ENCODE measurements at regions not wholly inside any gene's neighbourhood (a gene's known extent, or its start where the extent isn't known, plus 50 kb on each side); places are given as distances from the start of the nearest gene placed in this dataset.

DNA sequence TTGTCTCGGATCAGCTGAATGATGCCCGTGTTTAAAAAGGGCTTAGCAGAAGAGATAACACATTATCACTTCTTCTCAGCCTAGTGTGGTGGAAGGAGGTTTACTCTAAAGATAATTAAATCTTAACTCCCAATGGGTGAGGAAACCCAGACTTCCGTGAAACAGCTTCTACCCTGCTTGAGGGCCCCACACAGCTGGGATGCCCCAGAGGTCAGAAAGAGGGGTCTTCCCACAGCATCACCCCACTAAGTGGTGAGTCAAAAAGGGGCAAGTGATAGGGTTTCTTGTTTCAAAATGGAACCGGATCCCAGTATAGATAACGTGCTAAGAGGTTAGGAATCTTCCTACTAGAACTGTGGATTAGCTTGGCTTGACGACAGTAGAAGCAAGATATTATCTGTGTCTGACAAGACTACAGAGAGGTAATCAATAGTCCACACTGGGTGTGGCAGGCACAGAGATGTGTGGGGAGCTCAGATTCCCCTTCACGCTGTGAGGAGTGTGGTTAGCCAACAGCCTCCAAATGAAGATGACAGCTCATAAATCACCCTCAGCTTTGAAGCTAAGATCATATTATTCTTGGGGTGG, 129.6 kb upstream of the COPS8 start:
- DNase-seq (ENCODE audit: low spot score): no peak

DNA sequence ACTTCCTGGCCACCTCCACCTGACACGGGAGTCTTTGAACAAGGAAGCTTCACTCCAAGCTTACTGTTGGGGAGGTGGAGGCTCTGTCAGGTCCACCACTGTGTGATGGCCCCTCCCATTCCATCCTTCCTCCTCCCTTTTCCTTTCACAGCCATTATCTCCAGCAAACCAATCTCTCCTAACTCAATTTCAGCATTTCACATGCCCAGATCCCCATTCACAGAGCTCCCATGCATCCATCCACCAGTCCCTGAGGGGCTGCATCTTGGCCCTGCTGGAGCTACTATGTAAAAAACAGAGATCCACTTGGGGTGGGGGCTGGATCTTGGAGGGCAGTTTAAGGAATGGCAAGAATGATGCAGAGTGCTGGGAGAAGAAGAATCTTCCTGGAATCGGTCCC, 129.0 kb upstream of the COPS8 start:
- DNase-seq (ENCODE audit: low spot score): no peak

DNA sequence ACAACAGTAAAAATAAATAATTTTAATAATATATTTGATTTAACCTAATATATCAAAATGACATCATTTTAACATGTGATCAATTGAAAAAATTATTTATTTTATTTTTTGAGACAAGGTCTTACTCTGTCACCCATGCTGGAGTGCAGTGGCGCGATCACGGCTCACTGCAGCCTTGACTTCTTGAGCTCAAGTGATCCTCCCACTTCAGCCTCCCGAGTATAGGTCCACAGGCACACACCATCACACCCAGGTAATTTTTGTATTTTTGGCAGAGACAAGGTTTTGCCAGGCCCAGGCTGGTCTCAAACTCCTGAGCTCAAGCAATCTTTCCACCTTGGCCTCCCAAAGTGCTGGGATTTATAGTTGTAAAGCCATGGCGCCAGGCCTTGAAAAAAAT, 126.7 kb upstream of the COPS8 start:
- DNase-seq (ENCODE audit: low spot score): no peak

DNA sequence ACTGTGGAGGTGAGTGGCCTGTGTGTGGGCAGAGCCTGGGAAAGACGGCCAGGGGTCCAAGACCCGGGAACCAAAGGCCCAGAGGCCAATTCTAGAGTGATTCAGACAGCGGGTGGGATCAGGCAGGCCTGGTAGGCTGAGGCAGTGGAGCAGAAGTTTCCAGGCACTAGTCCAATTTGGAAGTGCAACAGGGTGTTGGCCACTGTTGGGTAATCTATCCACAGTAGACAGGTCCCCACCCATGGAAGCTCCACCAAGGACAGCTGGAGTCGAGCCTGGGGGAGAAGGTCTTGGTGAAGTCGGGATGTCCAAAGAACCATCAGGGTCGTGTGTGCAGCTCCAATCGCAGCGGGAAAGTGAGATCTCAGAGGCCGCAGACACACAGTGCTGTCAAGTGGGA, 125.8 kb upstream of the COPS8 start:
- no peak for DNase-seq (ENCODE audit: low spot score)

DNA sequence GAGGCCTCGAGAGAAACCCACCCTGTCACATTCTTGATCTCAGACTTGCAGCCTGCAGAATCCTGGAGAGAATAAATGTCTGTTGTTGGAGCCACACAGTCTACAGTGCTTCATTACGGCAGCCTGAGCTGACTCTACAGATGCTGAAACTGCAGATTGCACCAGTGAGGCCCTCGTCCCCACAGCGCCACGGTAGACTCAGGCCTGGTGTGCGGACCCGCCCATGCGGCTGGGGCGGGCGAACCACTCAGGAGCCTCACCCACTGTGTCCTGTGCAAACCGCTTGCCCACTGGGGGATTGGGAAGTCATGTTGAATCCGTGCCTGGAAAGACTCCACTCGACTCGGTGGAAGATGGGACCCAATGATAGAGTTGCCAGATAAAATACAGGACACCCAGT, 125.2 kb upstream of the COPS8 start:
- DNase-seq (ENCODE audit: low spot score): no peak

DNA sequence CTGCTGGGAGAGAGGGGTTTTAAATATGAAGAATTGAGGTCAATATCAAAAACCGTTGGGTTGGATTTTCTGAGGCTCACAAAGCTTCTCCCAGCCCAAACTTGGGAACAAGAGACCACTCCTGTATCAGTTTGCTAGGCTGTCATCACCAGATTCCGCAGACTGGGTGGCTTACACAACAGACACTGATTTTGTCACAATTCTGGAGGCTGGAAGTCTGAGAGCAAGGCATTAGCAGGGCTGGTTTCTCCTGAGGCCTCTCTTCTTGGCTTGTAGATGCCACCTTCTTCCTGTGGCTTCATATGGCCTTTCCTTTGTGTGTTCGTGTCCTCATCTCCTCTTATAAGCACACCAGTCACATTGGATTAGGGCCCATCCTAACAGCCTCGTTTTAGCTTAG, 122.9 kb upstream of the COPS8 start:
- no peak for DNase-seq (ENCODE audit: low spot score)

DNA sequence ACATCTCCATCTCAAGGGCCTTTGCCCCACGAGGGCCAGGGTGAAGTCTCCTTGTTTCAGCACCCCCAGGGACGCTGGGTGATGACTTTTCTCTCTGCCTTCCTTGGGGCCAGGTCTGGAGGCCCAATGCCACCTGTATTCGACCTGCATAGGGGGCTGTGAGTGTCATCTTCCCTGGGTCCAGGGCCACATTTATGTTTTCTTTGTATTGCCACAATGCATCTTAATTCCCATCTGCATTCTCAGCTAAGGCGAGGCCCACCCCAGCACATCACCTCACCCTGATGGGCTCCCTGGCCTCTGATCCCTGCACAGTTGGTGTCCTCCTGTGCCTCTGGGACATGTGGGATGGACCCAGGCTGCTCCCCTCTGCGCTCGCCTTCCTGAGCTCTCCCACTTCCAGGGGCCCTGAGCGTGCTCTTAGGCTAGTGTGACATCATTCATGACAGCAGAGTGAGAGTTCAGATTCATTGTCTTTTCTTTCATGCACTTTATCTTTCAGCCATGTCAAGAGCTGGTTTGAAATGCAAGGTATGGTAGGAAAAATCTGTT, 122.0 kb upstream of the COPS8 start:
- no peak for DNase-seq (ENCODE audit: low spot score)

DNA sequence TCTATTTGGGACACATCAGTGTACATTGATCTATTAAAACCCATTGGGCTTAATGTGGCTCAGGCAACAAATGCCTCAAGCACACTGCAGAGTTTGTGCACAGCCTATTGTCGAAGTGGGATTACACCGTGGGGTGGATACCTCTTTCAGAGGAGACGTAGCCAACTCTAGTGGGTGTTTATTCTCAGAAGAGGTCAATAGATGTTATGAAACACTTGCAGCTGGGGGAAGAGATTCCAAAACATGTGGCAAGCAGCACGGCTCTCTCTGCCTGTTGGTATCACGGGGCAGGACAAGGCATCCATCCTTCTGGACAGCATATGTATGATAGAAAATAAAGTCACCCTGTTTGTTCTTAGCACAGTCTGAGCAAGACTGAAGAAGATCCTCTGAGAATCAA, 121.4 kb upstream of the COPS8 start:
- DNase-seq (ENCODE audit: low spot score): no peak

DNA sequence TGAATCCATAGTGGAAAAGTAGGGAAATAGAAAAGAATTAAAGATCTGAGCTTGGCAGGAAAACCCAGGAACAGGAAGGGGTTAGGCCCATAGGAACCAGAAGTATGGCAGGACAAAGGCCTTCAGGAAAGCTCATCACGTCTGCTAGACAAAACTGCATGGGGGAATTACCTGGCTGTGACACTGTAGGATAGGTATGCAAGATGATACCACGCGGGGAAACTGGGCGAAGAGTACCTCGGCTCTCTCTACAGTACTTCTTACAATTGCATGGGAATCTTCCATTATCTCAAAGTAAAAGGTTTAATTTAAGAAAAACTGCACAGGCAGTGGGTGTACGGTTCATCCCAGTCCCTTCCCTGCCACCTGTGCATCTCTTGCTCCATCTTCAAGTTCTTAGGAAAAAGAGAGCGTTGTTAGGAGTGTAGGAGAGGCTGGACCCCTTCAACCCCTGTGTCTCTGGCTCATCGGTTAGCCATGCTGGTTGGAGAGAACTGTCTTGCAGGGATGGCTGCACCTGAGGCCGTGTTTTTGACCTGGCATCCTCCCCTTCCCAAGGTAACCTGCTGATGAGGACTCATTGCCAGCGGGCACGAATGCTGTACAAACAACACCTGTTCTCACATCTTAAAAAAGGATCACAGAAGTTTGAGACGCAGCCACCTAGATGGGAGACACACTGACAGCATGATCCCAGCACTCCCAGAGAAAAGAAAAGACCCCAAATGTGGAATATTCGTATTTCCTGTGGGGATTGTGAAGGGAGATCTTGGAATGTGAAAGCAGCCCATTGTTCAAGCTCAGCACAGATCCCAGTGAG, 120.5 kb upstream of the COPS8 start:
- no peak for DNase-seq (ENCODE audit: low spot score)

DNA sequence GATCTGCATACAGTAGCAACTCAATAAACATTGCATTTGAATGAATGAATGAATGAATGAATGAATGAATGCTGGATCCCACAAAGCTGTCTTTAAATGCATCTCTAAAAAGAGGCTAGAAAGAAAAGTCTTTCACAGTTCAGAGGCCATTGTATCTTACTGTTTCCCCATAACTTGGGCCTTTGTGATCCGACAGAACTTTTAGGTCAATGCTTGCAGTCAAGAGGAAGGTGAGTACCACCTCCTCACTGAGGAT, 119.9 kb upstream of the COPS8 start:
- no peak for DNase-seq (ENCODE audit: low spot score)

DNA sequence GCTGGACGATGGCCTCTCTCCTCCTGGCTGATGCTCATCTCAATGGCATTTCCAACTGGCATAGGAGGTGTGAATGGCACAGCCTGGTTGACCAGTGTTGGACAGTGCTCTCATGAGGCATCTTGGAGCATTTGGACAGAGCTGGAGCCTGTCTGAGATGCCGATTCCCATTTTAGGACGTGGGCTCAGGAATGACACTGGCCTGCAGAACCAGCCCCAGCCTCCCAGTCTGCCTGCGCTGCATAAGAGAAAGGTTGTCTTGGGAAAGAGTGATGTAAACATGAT, 118.2 kb upstream of the COPS8 start:
- no peak for DNase-seq (ENCODE audit: low spot score)

DNA sequence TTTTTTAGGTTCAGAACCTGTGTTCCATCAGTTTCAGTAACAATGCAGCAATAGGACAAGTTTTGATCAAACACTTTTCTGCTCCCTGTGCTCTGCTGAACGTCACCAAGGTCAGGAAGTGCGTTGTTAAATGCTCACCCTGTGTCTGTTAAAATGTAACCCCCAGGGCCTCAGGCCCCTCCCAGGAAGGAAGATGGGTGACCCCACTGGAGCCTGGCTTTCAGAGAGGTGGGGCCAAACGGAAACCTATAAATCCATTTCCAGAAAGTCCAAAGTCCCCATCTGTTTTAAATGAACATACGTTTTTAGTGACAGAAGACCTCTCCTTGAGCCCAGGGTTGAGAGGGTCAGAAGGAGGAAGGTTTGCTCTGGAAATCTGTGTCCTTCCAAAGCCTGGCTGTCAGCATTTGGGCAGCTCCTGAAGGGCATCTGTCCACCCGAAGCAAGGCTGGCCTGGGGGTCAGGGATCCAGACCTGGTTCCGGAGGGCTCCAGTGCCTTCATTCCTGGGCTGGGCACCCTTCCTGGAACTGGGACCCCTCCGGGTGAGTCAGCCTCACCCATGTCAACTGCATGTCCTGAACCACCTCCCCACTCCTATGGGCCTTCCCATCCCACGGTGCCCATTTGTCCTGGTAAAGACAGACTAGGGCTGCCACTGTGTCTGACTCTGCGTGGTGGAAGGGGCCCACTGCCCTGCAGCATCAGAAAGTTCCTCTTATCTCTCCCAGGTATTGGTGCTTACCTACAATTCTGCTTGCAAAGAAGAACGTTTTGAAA, 117.4 kb upstream of the COPS8 start:
- DNase-seq (ENCODE audit: low spot score): no peak

DNA sequence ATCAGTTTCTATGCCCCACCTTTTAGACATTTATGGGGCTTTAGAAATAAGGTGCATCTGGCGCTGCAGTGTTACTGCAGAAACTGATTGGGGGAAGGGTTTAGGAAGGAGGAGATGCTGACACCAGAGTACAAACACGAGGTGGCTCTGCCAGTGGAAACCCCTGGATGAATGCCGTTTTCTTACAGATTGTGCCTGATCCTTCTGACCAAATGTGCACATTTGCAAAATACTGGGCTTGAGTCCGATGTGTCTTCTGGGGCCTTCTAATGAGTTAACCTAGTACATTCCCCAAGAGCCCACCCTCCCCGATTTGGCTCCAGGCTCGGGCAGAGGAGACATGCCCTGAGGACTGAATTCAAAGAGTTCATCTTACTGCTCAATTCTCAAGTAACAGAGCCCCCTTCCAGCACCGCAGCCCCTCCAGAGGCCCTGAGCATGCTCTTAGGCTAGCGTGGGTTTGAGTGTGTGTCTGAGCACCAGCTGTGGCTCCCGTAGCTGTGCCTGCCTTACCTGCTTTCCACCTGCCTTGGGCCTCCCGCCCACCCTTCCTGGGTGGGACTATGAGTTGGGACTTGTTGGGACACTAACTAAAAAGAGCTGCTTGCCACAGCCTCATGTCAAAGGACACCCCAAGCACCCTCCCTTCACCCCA, 116.7 kb upstream of the COPS8 start:
- no peak for DNase-seq (ENCODE audit: low spot score)

DNA sequence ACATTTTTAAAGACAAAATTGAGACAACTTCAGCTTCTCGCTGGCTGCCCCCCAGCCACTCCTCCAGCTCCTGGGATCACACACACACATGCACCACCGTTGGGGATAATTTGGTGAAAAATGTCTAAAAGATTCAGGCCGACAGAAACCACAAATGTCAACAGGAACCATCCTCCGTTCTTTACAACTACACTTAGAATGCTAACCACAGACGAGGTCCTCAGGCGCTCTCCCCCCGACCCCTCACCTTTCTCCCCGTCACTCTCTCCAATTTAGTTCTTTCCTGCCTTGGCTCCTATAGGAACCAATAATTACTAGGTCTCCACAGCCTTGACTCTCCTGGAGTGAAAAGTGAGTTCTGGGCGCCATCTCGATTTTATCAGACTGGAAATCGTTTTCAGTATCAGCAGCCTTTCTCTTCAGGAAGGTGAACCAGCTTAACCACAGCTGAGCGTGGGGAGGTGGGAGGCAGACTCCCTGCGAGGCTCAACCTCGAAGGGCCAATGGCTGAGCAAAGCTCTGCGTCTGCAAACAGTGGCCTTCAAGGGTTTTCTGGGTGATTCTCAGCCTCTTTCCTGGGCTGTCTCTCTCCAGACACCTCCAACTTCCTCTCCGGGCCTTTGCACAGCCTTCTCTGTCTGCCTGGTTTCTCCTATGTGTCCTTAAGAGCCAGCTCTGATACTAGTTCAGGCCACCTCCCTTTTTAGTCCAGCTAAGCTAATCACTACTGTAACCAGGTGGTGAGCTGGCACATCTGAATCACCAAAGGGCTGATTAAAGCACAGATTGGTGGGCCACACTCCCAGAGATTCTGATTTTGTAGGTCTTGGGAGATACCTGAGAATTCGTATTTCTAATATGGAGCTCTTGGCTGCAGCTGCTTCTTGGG, 115.7 kb upstream of the COPS8 start:
- no peak for DNase-seq (ENCODE audit: low spot score)

DNA sequence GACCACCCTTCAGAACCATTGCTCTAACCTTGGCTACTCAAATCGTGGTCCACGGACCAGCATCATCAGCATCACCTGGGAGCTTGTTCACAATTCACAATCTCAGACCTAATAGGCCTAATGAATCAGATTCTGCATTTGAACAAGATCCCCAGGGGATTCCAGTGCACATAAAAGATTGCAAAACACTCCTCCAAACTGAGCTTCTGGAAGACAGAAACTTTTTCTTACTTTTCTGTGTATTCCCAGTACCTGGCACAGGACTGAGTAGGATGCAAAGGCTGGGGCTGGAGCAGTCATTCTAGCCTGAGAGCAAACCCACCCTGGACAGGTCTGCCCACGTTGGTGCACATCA, 115.1 kb upstream of the COPS8 start:
- no peak for DNase-seq (ENCODE audit: low spot score)

DNA sequence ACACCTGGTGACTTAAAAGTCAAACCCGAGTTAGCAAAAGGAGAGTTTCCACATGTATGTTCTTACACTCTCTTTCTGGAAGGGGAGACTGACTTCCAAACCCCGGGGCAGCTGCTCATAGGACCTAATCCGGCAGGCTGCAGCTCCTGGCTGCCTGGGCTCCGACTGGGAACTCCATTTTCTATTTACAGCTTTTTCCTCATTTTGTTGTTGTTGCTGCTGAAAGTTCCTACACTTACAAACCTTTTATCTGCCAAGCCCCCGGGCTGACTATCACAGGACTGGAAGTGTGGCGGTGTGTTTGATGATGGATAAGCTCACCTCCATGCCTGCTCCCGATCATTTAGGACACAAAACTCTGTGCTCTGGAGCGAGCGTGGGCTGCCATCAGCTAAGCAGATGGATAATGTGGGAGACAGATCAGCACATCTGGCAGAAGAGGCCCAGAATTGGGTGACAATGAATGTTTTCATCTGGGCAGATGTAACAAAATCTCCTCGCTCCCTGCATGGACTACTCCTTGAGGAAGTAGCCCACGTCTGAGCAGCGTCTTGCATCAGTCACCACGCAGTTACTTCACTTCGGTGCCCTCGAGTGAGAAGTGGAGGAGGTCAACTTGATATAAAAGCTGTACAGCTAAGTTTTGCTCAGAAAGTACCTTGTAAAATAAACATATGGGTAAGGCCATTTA, 114.4 kb upstream of the COPS8 start:
- DNase-seq (ENCODE audit: low spot score): no peak

DNA sequence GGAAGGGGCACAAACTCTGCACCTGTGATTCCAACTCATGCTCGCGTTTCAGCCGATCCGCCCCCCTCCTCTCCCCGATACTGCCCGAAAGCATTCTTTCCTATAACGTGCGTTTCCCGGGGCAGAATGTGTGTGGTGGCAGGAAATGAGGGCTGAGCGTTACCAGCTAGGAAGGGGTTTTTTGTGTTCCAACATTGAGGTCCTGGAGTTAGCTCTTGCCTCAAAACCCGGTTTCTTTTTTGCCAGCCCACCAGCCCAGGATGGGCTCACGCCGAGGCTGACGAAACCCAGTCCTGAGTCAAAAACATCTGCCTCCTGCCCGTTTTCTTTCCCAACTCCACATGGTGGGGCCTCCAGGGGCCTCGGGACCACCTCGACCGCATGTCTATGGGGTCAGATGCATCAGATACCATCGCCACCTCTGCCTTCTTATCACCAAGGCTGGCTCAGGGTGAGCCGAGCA, 113.7 kb upstream of the COPS8 start:
- no peak for DNase-seq (ENCODE audit: low spot score)

DNA sequence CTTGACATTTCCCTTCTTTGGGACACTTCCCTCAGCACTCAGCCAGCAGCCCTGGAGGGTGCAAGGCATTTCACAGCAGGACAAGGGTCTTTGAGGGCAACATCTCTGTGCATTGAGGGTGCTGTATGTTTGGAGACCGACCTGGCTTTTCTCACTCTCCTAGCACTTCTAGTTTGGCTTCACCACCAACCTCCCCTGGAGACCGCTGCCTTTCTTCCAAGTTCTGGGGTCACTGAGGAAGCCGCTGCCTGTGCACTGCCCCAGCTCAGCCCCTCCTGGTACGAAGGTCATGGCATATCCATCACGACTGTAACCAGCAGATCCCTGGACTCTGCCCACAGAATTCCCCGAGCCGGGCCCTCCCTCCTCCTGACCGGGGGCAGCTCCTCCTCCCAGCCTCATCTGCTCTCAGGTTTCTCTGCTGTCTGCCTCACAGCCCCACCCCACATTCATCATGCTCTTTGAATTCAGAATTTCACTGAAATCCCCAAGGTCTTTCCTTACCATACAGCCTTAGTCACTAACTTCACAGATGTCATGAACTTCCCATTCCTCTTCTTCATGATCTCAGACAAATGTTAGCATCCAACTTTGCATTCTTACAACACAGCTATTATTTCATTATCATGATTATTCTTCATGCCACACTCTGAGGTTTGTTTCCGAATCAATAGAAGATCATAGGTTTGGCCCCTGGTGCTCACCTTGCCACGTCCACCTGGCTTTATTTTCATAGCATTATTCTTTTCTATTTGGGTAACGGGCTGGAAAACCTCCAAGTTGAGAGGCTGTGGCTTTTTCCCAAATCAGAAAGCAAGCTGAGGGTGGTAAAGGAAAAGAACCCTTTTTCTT, 113.0 kb upstream of the COPS8 start:
- DNase-seq (ENCODE audit: low spot score): no peak

DNA sequence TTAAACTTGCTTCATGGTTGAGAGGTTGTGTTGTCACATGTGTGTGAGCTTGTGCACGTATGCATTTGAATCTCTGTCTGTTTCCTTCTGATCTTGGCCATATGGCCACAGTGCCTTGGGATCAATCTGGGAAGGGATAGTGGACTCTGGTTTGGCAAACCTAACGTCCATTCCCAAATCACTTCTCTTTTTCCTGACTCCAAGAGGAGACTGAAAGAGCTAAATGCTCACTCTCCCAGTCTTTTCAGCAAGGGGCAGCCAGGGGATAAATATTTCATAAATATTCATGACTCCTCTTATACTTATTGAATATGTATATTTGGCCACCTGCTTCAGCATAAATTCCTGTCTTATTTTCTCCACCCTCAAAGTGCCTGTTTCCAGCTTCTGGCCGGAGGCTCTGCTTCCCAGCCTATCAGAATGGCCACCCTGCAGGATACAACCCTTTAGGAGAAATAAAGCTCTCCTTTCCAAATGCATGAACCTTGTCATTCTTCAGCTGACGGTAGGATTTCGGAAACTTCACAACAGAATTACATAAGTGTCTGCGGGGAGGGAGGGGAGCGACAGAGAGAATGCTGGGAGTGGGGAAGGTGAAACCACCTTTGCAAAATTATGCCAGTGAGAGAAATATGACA, 112.2 kb upstream of the COPS8 start:
- no peak for DNase-seq (ENCODE audit: low spot score)

DNA sequence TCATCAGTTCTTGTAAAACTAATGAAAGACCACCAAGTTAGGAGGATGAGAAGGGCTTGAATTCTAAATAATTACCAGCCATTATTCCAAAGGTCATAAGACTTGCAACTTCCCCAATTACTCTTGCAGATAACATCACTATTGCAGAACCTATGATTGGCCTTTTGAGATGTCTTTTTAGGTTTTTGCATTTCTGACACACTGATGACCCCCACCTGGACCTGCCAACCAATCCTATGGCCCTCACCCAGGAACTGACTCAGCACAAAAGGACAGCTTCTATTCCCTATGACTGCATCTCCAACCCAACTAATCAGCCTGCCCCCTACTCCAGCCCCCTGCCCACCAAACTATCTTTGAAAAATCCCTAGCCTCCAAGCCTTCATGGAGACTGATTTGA, 111.5 kb upstream of the COPS8 start:
- DNase-seq (ENCODE audit: low spot score): no peak

Measured in kidney capillary endothelial cell (primary cell).